GM18951 (cell line): ENCODE measurements at regions not wholly inside any gene's neighbourhood (a gene's known extent, or its start where the extent isn't known, plus 50 kb on each side); places are given as distances from the start of the nearest gene placed in this dataset.

ENCODE experiments used
- POLR2A ChIP-seq: IDR thresholded peaks from 4 replicates; pipeline ENCODE4 v1.6.1; 2011; ENCODE audit warnings: mild to moderate bottlenecking; ENCODE audit not compliant: insufficient read length, insufficient read depth; ENCODE audit errors: extremely low read depth
- in situ Hi-C: fragments of 300-500 bp; cut with MboI; formaldehyde crosslinking; loops from one replicate; pipeline ENCODE4 v1.12.0; 2022; ENCODE audit warnings: low sequenced_read_pairs, mixed read lengths, inconsistent platforms; ENCODE audit not compliant: unreplicated experiment

DNA sequence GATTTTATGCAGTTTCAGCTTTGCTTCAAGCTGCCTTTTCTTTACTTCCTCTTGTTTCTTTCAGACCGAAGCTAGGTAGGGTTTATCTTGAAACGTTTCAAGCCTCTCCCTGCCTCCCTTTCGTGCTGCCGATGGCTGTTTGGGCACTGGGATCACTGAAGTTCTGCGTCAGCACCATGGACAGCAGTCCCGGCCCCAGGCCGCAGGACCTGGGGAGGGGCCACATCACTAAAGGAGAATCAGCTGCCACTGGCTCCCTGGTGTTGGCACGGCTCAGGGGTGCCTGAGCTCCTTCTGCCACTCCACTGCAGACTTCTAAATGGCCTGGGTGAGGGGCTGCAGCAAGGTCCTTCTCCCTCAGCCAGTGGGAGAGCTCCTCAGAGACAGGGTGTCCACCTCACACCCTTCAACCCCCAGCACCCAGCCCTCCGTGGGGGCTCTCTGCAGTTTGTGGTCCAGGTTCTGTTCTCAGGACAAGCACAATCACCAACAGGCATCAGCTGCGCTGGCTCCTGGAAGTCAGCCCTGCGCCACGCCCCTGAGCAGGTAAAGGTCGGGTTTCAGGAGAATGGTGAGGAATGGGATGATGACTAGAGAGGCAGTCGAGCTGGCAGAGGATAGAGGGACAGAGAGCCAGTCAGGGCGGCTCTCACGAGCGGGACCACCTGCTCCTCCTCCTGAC lies 387.2 kb downstream of the TCERG1L start:
- in situ Hi-C loops: no loop called here
- no peak for TF ChIP-seq POLR2A

DNA sequence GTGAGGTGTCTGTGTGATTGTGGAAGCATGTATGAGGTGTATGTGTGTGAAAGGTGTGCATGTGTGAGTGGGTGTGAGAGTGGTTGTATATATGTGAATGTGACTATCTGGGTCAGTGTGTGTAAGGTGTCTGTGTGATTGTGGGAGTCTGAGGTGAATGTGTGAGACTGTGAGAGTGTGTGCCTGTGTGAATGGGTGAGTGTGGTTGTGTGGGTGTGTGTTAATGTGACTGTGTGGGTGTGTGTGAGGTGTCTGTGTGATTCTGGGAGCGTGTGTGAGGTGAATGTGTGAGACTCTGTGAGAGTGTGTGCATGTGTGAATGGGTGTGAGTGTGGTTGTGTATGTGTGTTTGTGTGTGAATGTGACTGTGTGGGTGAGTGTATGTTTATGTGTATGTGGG lies 385.1 kb downstream of the TCERG1L start:
- no peak for TF ChIP-seq POLR2A
- in situ Hi-C loops: no loop called here

DNA sequence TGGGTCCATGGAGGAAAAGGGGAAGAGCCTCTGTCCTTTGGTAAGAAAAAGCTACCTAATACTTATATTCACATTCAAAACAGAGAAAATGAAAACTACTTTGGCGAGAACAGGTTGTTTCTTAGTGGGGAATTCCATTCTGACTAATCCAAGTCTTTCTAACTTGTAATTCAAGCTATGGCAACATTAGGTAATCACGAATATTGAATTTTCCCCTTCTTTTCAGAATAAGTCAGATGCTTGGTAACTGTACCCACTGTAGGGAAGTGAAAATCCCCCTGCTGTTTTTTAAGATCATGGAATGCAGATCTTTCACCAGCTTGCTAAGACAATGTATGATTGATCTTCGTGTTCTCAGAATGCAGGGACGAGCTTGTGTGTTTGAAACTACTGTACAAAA lies 384.4 kb downstream of the TCERG1L start:
- in situ Hi-C loops: no loop called here
- no peak for TF ChIP-seq POLR2A

DNA sequence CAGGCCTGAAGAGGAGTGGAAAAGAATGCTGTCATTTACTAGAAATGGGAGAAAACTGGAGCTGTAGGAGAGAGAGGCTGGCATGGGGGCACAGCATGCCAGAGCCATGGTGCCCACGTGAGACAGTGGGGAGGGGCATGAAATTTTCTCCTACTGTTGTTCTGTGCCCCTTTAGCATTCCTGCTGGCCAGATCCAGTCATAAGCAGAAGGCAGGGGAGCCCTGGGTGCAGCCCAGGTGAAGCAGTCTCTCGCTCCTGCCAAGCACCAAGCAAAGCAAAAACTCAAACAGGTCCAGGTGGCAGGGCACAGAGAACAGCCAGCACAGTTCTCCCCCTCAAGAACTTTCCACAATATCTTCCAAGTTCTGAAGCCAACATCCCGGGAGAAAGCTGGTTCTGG lies 383.2 kb downstream of the TCERG1L start:
- TF ChIP-seq POLR2A: no peak
- in situ Hi-C loops: no loop called here

DNA sequence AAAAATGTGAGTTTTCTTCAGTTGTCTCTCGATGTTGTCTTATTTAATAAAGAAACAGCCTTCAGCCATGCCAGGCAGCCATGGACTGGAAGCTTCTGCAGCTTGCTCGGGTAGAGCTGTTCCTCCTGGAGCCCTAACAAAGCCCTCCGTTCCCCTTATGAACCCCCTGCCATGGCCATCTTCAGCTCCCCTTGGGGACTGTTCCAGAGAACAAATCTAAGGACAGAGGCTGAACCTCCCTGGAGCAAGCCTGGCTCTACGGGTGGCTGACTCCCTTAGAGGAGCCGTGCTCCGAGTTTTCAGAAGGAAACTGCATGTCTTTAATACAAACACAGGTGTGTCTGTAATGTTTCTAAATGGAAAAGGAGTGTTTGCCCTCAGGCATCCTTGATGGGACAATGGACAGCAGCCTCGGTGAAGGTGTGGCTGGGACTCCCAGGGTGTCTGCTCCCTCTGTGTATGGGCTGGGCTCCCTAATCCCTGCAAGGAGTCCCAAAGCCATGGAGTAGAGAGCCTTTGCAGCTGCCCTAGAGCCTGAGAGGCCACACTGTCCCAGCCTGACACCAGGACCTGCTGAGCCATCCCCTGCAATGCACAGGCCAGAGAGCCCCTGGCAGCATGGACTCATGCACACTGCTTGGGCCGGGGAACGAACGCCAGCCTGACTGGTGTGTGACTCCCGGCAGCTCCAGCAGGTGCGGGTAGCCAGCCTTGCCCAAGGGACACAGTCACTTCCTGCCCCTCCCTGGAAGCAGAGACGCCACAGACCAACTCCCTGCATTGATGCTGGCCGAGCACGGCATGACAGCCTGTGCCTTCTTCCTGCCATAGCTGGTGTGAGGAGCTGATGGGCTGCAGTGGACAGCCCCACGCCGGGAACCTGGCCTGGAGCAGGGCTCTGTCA lies 381.8 kb downstream of the TCERG1L start:
- in situ Hi-C loops: no loop called here
- no peak for TF ChIP-seq POLR2A

DNA sequence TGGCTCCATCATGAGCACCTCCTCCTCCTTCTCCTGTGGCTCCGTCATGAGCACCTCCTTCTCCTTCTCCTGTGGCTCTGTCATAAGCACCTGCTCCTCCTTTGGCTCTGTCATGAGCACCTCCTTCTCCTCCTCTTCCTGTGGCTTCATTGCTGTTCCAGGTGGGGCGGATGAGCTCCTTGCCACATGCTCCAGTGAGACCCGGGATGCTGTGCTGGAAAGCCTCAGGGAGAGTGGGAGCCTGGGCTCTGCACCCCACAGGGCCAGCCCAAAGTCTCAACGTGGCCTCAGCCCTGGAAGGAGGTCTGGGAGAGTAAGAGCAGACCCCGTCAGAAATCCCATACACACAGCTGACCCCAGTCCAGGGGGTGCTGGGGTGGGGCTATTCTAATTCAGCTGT lies 380.7 kb downstream of the TCERG1L start:
- TF ChIP-seq POLR2A: no peak
- in situ Hi-C loops: no loop called here

DNA sequence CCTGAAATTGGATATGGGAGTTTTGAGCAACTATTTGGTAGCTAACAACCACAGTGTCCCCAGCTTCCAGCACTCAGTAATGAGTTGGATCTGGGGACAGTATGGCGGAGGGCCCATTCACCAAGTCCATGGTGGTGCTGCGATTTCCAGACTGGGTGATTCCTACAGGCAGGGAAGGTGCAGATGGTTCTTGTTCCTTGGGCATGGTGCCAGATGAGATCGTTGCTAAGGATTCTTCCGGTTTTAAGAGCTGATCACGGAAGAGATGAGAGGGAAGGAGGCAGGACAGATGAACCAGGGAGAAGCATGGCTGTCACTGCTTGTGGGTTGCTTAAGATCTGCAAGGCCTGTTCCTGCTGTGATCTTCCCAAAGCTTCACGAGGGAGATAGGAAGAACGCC lies 380.3 kb downstream of the TCERG1L start:
- TF ChIP-seq POLR2A: no peak

DNA sequence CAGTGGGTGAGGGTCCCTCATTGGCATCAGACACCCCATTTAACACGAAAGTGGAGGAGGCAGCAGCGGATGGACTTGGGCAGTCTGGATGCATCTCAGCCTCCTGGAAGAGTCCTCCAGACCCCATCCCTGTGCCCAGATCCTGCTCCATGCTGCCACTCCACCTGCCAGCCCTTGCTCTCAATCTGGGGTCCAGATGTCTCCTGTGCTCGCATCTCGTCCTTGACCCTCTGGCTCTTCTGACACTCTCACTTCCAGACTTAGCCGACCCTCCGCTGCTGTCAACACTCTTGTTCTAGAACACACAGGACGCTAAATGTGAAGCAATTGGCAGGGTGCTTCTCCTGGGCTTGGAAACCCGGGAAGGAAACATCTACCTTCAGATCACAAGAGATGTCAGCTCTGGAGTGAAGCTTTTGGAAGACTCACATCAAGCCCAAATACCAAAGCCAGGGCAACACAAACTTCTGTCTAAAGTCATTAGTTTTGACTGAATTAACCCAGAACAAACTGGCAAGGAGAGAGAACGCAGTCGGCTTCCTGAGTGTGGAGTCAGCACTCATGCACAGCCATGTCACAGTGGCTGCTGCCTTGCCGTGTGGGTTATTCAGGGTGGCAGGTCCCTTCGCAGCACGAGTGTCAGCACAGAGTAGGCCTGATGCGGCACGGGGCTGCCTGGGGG lies 379.1 kb downstream of the TCERG1L start:
- no peak for TF ChIP-seq POLR2A
- in situ Hi-C loops: no loop called here

More for the DNA sequence above, 380.3 kb downstream of the TCERG1L start:
- in situ Hi-C loops: no loop called here

DNA sequence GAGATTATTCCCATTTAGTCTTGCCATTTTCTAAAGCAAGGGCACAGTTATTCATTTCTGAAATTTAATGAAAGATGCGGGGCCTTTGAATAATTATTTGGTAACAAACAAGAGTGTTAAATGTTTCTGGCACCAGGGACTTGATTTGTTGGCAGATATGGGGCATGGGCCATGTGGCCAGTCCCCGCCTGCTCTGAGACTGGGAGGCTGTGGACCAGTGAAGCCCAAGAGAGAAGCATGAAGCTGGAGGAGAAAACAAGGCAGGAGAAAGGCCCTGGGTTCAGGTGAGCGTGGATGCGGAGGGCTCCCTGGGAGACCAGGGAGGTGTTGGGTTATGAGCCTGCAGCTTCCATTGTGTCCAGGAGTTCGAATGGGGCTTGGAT lies 378.5 kb downstream of the TCERG1L start:
- TF ChIP-seq POLR2A: no peak
- in situ Hi-C loops: no loop called here

DNA sequence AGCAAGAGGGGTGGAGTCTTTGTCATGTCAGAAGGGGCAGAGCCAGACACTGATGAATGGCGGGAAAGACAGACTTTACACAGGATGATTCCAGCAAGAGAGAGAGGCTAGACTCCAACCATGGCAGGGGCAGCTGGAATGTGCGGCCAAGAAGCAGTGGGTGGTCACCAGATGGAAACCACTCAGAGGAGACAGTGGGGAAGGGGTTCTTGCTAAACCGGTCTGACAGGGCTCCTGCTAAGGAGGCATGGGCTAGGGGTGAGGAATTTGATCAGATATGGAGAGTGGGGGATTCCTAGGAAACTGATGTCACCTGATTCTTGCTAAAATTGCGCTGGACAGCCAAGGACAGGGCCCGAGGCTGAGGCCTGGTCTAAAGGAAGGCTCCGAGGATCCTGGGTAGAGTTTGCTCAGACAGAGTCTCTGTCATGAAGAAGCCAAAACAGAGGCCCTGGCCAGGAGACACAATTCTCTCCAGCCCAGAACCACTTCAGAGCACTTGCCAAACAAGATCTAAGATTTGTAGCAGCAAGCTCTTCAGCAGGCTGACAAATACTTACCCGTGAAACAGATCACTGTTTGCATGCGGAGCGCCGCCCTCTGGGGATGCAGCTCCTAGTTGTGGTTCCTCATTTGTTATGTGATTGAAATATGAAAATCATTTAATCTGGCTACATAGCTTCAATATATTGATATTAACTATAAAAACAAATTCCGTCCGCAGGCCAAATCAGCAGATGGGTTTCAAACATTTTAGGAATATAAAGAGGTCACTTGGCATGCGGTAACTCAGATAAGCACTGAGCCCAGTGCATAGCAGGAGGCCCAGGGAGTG lies 377.0 kb downstream of the TCERG1L start:
- in situ Hi-C loops: no loop called here
- no peak for TF ChIP-seq POLR2A

DNA sequence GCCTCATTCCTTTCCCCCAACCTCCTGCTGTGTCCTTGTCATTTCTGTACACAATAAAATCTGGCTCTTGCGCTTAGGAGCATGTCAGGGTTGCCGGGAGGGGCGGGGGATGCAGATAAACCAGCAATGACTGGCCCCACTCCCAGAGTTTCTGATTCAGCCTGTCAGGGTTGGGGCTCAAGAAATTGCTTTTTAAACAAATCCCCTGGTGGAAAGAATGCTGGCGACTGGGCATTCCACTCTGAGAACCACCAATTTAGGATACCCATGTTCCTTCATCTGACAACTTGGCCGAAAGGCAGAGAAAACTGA lies 376.4 kb downstream of the TCERG1L start:
- in situ Hi-C loops: no loop called here
- TF ChIP-seq POLR2A: no peak

DNA sequence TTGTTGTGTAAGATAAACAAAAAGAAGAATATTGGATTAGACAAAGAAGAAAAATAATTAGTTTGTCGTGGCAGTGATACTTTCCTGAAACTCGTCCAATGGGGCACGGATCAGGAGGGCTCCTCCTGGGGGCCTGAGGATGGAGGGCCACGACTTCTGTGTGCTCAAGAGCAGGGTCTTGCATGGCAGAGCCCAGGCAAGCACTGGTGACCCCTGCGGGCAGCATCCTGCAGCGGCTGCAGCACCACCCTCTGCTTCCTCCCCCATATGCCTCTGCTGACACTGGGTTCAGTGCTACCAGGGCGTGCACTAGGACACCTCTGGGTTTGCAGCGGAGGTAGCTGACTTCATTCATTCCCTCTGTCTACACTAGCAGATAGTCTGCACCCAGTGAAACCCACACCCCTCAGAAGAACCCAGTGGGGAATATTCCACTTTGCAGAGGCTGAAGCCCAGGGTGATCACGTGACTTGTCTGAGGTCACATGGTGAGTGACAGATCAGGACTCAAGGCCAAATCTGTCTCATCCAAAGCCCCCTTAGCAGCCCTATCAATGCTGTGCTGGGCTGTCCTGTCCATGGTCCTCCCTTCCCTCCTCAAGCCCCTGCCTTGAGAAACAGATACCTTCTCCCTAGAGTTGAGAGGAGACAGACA lies 375.5 kb downstream of the TCERG1L start:
- in situ Hi-C loops: no loop called here
- TF ChIP-seq POLR2A: no peak
